OCI-LY1 (cell line): ENCODE measurements at regions not wholly inside any gene's neighbourhood (a gene's known extent, or its start where the extent isn't known, plus 50 kb on each side); places are given as distances from the start of the nearest gene placed in this dataset.

Source experiments
- CTCF ChIP-seq: fragments of 200-600 bp; sonication (generic), shearing (Covaris generic); IDR thresholded peaks from 2 replicates; pipeline ENCODE4 v1.5.1; 2017; ENCODE audit warnings: mild to moderate bottlenecking, antibody characterized with exemption, low read length, moderate library complexity, mixed read lengths
- EZH2 ChIP-seq: fragments of 200-600 bp; sonication (generic), shearing (Covaris generic); IDR thresholded peaks from 2 replicates; pipeline ENCODE4 v1.8.0; 2017; ENCODE audit warnings: borderline replicate concordance, mixed run types, mild to moderate bottlenecking, antibody characterized with exemption, low read length, moderate library complexity, mixed read lengths

- TF ChIP-seq EZH2 (no peak), CTCF (no peak)
These were observed 117.9 kb upstream of the TNRC6C start for GRCh38 chr17:77840513-77841165.
